T47D (cell line): ENCODE measurements at regions not wholly inside any gene's neighbourhood (a gene's known extent, or its start where the extent isn't known, plus 50 kb on each side); places are given as distances from the start of the nearest gene placed in this dataset.
"Not testable (repeated sequence)": the region's sequence is repeated elsewhere in the genome, so short reads cannot be mapped to it uniquely, and the experiment has no call there.

ENCODE experiments used
- DNase-seq, 2 experiments: peaks; one replicate each; pipeline versions ENCODE4 v3.0.0 to v3.0.0-alpha.2; 2011 to 2012; ENCODE audit warnings: low read depth in 1 of 2, low spot score in 1 of 2
- in situ Hi-C: cut with HindIII; loops from 2 replicates; pipeline ENCODE4 v1.10.0; 2016; ENCODE audit warnings: low sequenced_read_pairs, low pct_unique_long_range_greater_than_20kb

GRCh38 chr9:42316026-42316425 lies 132.6 kb downstream of the SPATA31A6 start:
- in situ Hi-C loops = not testable (repeated sequence)
- DNase-seq = peak in 1 of 2 experiments; percentile 61

GRCh38 chr9:42317677-42318076 lies 134.2 kb downstream of the SPATA31A6 start:
- in situ Hi-C loops, DNase-seq: not testable (repeated sequence)

DNA sequence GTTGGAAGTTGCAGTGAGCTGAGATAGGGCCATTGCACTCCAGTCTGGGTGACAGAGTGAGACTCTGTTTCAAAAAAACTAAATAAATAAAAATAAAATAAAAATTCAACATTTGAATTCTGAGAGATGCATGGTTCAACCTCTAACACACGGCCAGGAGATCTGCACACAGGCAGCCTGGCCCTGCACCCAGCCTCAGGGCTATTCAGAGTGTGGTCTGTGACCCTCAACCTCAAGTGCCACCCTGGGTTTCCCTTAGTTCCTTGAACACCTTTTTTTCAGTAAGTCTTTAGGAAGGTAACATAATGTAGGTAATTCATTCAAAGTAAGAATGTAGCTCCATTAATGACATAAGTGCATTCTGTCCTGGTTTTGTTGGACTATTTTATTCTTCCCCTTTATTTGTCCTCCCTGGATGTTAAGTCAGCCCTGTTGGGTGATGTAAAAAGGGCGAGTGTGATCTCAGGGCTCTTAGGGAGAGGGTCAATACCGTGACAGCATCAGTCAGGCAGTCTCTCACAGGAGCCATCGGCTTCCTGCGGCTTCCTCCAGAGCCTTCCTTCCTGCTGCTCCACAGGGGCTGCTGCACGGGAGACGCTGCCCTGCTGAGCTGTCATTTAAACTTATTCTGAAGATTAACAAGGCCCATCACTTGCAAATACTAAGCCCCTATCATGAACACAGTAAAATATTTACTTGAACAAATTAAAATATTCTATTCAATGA lies 139.8 kb downstream of the SPATA31A6 start:
- DNase-seq, in situ Hi-C loops: not testable (repeated sequence)

GRCh38 chr9:42325142-42325541 lies 141.7 kb downstream of the SPATA31A6 start:
- in situ Hi-C loops = not testable (repeated sequence)

GRCh38 chr9:42325561-42325960 lies 142.1 kb downstream of the SPATA31A6 start:
- in situ Hi-C loops, DNase-seq: not testable (repeated sequence)

More at GRCh38 chr9:42325142-42325541, 141.7 kb downstream of the SPATA31A6 start:
- DNase-seq = not testable (repeated sequence)

DNA sequence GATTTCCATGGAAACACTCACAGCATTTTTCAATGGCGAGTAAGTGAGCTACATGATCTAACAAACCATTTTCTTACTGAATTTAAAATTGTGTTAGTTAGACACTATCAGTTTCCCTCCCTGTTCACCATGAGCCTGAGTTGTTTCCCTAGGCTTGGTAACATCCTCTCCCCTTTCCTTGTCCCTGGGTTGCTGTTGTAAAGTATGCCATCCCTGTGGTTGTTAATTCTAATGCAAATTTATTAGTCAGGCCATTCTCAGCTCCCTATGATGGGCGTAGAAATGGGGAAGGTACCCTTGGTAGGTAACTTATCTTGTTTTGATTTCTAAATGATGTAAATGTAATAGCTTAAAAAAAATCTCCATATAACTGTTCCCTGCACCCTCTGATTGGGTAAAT lies 143.0 kb downstream of the SPATA31A6 start:
- DNase-seq, in situ Hi-C loops: not testable (repeated sequence)

- DNase-seq, in situ Hi-C loops: not testable (repeated sequence)
These were observed 151.9 kb downstream of the SPATA31A6 start for GRCh38 chr9:42335342-42335741.

DNA sequence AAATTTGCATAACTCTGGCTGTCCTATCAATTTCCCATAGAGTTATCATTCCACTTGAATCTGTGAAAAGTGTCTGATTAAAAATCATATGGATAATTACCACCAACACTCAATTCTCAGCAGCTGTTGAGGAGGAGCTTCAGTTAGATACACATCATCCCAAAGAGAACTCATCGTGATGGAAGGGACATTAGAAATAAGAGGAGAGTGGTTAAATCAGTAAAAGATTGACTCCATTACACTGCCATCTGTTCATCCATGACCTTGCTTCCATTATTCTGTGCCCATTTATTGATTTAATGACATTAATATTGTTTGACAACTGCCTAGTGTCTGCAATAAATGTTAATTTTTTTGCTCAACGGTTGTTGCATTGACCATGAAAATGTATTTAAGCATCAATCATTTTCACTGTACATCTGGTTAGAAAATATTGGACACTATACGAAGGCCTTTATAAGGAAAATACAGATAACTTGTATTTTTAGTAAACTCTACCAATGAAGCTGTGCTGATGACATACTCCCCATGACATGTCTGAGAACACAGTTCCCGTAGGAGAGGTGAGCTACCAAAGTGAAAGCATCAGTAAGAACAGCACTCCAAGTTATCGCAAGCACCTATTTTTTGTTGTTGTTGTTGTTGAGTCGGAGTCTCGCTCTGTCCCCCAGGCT lies 152.7 kb downstream of the SPATA31A6 start:
- DNase-seq, in situ Hi-C loops: not testable (repeated sequence)

GRCh38 chr9:42338275-42338674 lies 154.8 kb downstream of the SPATA31A6 start:
- in situ Hi-C loops, DNase-seq: not testable (repeated sequence)

DNA sequence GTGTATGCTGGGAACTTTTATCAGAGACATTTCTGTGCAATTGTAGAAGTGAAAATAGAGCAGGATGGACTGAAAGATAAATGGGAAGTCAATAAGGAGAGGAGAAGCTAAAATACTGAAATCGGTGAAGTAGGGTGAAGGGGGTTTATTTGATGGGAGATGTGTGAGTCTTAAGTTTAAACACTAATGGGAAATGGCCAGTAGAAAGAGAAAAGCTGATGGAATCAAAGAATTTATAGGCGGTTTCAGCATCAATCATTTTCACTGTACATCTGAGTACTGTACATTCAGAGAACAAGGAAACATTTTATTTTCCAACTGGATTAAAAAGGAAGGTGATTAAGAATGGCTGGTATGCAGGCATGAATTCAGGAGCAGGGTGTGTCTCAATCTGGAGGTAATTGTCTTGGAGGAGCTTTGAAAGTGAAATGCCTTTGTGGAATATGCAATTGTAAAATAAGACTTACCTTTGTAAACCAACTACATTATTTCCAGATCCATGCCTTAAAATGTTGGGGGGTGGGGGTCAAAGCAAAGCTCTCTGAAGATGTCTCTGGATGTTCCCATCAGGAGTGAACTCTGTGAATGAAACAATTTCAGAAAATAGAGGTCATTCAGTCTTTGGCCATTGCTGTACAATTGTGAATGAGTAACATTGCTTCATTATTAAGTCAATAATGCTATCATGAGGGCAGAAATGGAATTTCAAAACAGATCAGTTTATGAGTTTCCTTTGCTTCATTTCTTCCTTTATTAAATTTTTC lies 156.4 kb downstream of the SPATA31A6 start:
- in situ Hi-C loops, DNase-seq: not testable (repeated sequence)

GRCh38 chr9:42340435-42340723 lies 156.9 kb downstream of the SPATA31A6 start:
- in situ Hi-C loops, DNase-seq: not testable (repeated sequence)

DNA sequence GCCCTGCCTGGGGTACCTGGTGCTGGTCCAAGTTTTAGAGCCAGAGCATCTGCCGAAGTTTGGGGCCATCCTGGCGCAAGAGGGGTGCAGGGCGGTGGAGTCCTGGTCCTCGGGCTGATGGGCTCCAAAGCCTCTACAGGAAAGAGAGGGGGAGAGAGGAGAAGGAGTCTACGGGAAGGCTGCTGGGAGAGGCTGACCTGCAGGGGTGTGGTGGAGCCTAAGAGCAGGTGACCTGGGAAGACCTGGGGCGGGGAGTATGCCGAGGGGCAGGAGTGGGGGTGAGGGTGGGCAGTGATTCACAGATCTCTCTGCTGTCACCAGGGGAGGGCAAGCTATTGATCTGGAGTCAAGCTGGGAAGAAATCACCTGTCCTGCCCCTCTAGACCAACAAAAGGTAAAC lies 158.4 kb downstream of the SPATA31A6 start:
- in situ Hi-C loops, DNase-seq: not testable (repeated sequence)

GRCh38 chr9:42342297-42342696 lies 158.8 kb downstream of the SPATA31A6 start:
- in situ Hi-C loops, DNase-seq: not testable (repeated sequence)

- DNase-seq, in situ Hi-C loops: not testable (repeated sequence)
These were observed 161.0 kb downstream of the SPATA31A6 start for GRCh38 chr9:42344508-42344907.

DNA sequence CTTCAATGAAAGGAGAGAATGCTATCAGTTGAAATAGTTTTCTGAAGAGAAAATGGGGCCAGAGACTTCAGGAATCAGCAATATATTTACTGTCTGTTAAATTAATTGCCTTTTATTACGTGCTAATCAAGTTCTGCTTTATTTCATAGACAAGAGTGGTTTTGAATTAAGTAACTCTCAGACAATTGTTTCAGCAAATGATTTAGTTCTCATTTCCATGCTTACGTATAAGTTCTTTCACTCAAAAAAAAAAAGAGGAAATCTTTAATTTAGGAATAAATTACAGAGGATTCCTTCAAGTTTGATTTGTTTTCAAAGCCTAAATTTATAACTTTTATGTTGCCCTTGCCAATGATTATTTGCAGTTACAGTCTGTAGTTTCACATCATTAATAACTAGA lies 163.5 kb downstream of the SPATA31A6 start:
- DNase-seq, in situ Hi-C loops: not testable (repeated sequence)

- DNase-seq, in situ Hi-C loops: not testable (repeated sequence)
These were observed 165.7 kb downstream of the SPATA31A6 start for GRCh38 chr9:42349181-42349580.

- DNase-seq, in situ Hi-C loops: not testable (repeated sequence)
These were observed 167.0 kb downstream of the SPATA31A6 start for GRCh38 chr9:42350412-42350811.

GRCh38 chr9:42357604-42358373 lies 174.3 kb downstream of the SPATA31A6 start:
- in situ Hi-C loops, DNase-seq: not testable (repeated sequence)
